ENCODE measurements at regions not wholly inside any gene's neighbourhood (a gene's known extent, or its start where the extent isn't known, plus 50 kb on each side); places are given as distances from the start of the nearest gene placed in this dataset.

DNA sequence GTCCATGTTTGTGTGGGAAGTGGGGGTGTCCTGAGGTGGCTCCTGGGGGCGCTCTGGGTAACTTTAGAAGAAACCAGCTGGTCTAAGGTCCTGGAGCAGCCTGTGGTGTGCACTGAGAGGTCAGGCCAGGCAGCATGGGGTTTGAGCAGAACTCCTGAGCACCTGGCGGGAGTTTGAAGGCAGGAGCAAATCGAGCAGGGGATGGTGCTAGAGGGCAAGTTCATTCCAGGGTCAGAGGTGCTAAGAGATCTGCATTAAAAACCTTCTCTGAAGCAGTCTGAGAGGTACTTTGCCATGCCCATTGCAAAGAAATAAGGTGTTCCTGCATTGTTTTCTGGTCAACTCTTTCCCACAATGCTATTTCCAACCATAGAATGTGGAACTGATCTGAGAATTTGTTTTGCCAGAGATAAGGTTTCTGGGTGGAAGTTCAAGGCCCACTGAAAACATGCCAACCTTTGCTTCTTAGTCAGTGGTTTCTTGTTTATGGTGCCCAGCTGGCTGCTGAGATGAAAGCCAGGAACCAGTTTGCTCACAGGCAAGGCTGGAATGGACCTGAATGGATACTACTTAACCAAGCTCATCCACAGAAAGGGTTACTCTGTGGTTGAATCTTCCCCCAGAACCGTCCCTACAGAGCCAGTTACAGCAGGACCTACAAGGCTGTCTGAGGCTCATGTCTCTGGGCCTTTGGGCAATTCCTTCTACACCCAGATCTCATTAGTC is 136.3 kb upstream of the TMEM72 start:
- DNase-seq (ENCODE audit: low read depth in 2 of 2) = no peak

DNA sequence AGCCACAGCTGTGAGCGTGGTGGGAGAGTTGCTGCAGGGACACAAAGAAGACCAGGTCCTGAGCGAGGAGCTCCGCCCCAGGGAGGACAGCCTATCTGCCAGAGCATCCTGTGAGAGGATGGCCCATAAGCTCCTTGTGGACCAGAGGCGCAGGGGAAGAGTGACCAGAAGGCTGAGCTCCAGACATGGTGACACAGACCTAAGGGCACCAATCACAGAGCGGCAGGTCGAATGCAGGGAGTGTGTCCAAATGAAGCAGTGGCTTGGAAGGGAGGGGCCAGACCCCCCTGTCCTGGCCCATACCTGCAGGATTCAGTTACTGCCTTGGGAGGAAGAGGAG is 135.8 kb upstream of the TMEM72 start:
- DNase-seq (ENCODE audit: low read depth in 2 of 2) = no peak

GRCh38 chr10:44776181-44776580 is 135.0 kb upstream of the TMEM72 start:
- no peak for DNase-seq (ENCODE audit: low read depth in 2 of 2)

DNA sequence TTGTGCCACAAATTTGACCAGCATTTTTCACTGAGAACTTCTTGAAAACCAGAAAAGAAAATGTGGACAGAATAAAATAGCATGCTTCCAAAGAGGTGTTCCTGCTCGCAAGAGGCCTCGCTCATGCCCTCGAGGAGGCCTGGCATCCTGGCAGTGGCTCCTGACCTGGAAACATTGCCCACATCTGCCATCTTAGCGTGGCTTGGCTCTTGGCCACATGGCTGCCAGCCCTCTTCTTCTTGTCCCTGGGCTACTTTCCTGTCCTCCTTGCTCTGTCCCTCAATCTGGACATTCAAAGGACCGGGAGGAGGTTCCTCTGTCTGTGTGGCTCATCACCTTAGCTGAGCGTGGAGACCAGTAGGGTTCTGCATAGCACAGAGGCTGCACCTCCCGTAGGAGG is 131.6 kb upstream of the TMEM72 start:
- DNase-seq (ENCODE audit: low read depth in 2 of 2) = no peak

DNA sequence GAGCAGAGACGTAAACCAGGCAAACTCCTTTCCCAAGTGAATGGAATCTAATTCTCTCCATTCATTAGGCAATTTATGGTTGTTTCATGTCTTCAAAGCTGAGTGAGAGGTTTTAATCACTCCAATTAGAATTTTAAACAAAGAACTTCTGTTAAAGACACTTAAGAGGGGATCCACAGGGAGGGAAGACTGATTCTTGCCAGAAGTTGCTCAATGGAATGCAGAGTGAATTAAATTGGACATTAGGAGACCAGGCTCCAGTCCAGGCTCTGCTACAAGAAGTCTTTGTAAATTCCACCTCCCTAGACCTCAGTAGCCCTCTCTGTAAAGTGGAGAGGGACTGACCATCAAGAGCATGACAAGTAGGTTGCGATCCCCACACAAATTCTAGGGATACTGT is 130.7 kb upstream of the TMEM72 start:
- no peak for DNase-seq (ENCODE audit: low read depth in 2 of 2)

- DNase-seq (ENCODE audit: low read depth in 2 of 2) = no peak
Observed at GRCh38 chr10:44781131-44781530, 130.0 kb upstream of the TMEM72 start.

GRCh38 chr10:44786286-44786850 is 124.8 kb upstream of the TMEM72 start:
- DNase-seq (ENCODE audit: low read depth in 2 of 2) = peak in 1 of 2 experiments; percentile 31

- no peak for DNase-seq (ENCODE audit: low read depth in 2 of 2)
Observed at GRCh38 chr10:44787480-44788075, 123.6 kb upstream of the TMEM72 start.

DNA sequence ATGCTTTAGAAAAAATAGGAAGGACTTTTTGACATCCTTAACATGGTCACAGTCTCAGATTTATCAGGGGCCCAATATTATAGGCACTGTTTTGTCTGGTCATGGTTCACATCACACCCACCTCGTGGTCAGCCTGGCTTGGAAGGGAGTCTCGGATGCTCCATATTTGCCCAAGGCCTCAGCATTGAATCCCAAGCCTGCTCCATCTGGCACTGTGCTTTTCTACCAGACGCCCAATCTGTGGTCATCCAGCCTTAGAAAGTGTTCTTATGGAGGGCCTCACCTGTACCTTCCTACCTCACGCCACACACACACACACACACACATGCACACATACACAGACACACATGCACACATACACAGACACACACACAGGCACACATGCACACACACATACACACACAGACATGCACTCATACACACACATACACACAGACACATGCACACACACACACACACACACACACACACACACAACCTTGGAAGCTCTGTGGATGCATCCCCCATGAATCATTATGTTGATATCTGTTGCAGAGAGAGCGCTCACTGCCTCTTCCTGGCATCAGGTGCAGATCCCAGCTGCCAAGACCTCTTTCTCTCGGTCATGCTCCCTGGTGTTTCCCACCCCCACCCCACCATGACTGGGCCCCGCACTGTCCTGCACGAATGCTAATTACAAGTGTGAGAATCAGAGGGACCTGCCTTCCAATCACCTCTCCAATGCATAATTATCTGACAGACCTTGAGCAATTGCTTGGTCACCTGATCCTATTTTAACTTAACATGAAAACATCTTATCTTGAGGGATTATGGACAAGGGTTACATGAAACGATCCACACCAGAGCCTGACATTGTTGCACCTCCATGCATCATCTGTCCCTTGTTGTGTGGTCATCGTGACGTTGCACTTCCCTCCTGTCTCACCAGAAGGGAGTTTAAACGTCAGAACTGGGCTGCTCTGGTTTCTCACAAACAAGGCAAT is 122.7 kb upstream of the TMEM72 start:
- DNase-seq (ENCODE audit: low read depth in 2 of 2) = no peak

DNA sequence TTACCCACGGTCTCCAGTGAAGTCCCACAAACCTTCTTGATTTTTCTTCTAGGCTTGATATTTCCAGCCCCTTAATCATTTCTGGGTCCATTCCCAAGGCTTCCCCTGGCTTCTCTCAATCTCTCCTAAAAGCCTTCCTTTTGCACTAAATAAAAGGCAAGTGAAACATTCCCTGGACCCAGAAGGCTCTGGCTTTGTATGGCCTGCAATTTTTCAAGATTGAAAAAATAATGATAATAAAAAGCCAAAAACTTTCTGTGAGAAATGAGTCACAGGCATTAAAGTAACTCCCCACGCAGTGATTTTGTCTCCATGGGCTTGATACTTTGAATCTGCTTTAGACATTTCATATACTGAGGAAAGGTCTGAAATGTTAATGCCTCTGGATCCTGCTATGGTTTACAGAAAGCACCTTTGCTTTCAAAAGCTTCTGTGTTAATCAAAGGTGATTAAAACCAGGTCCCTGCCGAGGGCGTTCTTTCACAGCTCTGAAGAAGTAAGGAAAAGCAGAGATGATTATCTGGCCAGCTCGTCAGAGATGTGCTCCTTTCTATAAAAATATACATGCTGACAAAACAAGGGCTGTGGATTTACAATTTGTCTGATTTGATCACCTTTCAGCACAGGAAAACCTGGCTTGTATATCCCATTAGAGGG is 118.9 kb upstream of the TMEM72 start:
- no peak for DNase-seq (ENCODE audit: low read depth in 2 of 2)

DNA sequence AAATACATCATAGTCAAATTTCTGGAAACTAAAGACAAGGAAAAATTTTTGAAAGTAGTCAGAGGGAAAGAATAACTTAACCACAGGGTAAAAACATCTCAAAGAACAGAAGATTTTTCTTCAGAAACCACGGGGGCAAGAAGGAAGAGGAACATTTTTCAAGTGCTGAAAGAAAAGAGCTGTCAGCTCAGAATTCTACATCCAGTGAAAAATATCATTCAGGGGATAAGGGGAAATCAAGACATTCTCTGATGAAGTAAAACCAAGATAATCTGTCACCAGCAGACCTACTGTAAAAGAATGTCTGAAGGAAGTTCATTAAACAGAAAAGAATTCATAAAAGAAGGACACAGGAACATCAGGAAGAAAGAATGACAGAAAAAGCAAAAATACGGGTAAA is 111.2 kb upstream of the TMEM72 start:
- DNase-seq (ENCODE audit: low read depth in 2 of 2) = no peak

DNA sequence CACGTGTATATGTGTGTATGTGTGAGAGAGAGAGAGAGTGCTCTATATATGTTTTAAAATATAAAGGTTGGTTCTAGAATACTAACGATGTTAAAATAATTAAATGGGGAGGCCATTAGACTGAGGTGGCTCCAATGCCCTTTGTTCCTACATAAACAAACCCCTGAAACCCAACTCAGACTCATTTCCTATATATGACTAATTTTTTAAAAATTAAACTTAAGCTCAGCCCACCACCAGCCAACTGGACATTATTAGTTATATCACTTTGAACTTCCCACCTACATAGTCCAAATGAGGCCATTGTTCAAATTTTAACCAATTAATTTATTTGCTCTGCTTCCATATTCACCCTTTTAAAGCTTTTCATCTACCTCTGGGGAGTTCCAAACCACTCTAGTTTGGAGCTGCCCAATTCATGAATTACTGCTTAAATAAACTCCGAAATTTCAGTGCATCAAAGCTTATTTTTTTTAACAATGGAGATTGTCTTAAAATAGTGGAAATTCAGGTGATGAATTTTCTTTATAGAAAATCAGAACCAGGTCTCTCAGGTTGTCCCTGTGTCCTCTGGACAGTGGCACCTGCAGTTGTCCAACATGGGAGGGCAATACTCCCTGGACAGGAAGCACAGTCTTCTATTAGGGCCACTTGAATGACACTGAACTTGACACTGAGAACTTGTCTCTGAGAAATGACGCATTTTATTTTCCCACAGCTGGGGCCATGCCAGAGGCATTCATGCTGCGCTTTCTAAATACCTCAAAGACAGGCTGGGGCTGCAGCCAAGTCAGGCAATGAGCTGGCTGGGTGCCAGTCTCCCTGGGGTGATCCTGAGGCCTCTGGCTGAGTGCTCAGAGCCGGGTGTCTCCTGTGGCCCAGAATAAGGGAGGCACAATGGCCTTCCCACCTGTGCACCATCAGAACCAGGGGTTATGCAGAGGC is 109.5 kb upstream of the TMEM72 start:
- DNase-seq (ENCODE audit: low read depth in 2 of 2) = peak; percentile 82 to 88

- DNase-seq (ENCODE audit: low read depth in 2 of 2) = no peak
Observed at GRCh38 chr10:44803862-44804261, 107.3 kb upstream of the TMEM72 start.

DNA sequence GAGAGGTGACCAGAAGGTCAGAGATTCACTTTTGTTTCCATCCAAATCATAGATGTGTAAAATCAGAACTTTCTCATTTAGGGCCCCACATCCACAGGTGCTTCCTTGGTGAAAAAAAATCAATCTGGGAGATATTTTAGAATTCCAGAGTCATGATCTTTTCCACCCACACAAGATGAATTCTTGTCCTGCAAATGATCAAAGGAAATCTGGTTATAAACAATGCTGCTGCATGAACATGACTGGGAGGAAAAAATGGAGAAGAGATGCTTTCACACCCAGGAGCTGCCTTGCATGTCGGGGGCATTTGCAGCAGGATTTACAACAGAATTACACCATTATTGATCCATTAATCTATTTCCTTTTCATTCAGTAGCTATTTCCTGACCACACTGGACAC is 106.5 kb upstream of the TMEM72 start:
- no peak for DNase-seq (ENCODE audit: low read depth in 2 of 2)

GRCh38 chr10:44805466-44806210 is 105.5 kb upstream of the TMEM72 start:
- DNase-seq (ENCODE audit: low read depth in 2 of 2) = no peak

- DNase-seq (ENCODE audit: low read depth in 2 of 2) = no peak
Observed at GRCh38 chr10:44806950-44807349, 104.2 kb upstream of the TMEM72 start.

GRCh38 chr10:44807451-44807850 is 103.7 kb upstream of the TMEM72 start:
- DNase-seq (ENCODE audit: low read depth in 2 of 2) = no peak

- DNase-seq (ENCODE audit: low read depth in 2 of 2) = no peak
Observed at GRCh38 chr10:44809647-44810046, 101.5 kb upstream of the TMEM72 start.

DNA sequence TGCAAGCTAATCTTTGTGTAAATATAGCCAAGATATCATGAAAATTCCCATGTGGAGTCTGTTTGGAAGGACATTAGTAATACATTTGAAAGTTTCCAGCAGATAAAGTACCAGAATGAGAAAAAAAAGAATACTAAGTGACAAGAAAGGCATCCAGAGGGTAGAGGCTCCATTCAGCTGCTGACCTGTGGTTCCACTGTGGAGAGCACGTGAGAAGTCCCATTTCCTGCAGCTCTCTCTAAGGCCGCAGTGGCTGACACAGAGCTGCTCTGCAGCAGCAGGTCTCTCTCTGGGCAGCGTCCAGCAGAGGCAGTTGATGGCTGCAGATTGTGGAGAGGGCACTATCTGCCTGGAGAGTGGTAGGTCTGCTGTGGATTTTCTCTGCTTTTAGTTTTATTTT is 100.1 kb upstream of the TMEM72 start:
- no peak for DNase-seq (ENCODE audit: low read depth in 2 of 2)

- DNase-seq (ENCODE audit: low read depth in 2 of 2) = no peak
Observed at GRCh38 chr10:44813201-44813600, 97.9 kb upstream of the TMEM72 start.
